GM18867 (cell line): ENCODE measurements at regions not wholly inside any gene's neighbourhood (a gene's known extent, or its start where the extent isn't known, plus 50 kb on each side); places are given as distances from the start of the nearest gene placed in this dataset.

Experiments
- ATAC-seq: cut with Tn5 transposase; IDR thresholded peaks from one replicate; pipeline ENCODE4 v1.9.1; 2021; ENCODE audit warnings: mild to moderate bottlenecking, moderate library complexity; ENCODE audit not compliant: unreplicated experiment

DNA sequence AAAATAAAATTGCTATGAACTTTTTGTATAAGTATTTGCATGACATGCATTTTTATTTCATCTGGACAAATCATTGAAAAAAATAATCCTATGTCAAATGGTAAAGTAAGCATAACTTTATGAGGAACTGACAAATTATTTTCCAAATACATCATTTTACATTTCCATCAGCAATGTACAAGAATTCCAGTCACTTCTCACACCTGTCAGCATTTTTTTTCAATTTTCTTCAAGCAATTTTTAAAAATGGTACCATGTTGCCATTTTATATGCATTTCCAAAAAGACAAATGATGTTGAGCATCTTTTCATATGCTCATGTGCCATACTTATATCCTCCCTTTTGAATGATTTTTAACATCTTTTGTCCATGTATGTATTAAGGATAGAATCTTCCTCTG is 961.7 kb upstream of the PIK3C3 start:
- ATAC-seq, result no peak

DNA sequence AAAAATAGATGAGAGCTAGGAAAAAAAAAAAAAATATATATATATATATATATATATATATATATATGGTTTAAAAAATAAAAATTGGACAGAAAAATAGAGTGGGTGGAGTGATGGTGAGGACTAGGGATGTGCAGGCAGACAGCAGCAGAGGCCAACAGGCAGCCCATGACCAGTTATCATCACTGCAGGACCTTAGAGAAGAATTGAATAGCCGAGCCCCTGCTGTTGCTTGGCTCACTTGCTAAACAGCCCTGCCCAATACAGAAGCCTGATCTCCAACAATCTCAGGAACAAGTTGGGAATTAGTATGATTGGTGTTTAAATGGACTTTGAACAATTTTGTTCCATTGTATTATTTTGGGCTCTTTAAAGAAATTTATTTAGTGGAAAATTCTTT is 967.5 kb upstream of the PIK3C3 start:
- no peak for ATAC-seq

DNA sequence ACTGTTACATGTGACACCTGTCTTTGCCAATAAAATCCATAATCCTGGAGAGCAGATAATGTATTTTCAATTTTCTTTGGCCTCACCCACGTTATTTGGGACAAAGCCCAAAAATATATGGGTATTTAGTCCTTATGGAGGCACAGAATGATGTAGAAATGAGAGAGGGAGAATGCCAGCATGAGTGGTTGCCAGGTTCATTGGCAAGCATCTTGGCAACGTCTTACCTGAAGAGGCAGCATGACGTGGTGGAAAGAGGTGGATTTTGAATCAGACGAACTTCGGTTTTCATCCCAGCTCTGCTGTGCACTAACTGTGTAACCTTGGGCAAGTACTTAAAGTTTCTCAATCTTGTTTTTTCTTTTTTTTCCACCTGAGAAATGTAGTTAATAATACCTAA is 969.6 kb upstream of the PIK3C3 start:
- no peak for ATAC-seq

DNA sequence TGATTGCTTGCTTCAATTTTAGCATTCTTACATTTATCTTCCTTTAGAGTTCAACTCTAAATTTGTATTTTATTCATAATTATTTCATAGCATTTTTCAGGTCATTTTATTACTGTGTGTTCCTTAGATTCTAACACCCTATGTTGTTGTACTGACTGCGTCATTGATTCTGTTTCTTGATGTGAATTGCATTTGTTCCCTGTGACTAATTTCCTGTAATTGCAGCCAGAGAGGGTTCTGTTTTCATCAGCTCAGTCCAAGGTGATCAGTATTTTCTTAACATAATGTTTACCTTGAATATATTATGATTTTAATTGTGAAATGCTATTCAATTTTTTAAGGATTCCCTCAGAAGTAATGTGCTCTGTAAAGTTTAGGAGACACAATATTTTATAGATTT is 970.2 kb upstream of the PIK3C3 start:
- no peak for ATAC-seq

DNA sequence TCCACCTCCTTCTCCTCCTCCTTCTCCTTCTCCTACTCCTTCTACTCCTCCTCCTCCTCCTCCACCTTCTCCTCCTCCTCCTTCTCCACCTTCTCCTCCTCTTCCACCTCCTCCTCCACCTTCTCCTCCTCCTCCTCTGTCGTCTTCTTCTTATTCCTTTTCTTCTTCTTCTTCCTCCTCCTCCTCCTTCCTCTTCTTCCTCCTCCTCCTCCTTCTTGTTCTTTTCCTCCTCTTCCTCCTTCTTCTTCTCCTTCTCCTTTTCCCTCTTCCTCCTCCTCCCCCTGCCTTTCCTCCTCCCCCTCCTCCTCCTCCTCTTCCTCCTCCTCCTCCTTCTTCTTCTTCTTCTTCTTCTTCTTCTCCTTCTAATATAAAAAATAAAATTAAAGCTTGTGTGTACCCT is 971.2 kb upstream of the PIK3C3 start:
- ATAC-seq, result no peak

DNA sequence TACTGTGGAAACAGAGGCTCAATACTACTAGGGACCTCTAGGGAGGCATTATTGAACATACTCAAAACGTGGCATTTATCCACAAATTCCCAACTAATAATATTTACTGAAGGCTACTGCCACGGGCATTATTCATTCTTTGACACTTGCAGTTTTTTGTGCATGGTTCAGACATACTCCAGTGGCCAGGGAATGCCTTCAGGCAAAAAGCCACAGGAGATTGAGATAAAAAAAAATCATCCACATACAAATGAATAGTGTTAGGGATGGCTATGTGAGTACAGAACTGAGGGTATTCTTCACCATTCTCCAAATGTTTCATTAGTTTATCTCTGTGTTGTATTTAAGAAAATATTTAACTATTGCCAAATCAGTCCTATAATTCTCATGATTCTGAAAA is 974.9 kb upstream of the PIK3C3 start:
- no peak for ATAC-seq

DNA sequence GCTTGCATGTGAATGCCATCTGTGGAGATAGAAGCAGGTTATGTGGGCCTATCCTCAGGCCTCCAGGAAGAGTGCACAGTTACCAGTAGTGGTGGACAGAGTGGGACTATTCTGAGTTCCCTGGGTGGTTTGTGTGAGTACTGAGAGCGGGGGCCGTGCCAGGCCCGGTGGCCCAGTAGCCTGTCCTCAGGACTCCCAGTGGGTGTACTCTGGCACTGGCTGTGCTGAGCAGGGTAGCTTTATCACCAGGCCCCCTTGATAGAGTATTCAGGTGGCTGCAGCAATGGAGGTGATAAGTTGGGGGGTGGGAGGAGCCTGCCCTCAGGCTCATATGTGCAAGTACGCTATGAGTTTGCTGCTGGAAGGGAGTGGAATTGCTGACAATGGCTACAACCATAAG is 979.0 kb upstream of the PIK3C3 start:
- ATAC-seq, result no peak

DNA sequence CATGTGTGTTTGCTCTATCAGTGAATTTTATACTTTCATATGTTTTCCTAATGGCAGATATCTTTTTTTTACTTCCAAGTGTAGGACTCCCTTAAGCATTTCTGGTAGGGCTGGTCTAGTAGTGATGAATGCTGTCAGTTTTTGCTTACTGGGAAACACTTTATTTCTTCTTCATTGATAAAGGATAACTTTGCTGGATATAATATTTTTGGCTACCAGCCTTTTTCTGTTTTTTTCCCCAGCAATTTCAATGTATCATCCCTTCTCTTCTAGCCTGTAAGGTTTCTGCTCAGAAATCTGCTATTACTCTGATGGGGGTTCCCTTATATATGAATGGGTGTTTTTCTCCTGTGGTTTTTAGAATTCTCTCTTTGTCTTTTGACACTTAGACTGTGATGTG is 980.6 kb upstream of the PIK3C3 start:
- no peak for ATAC-seq

DNA sequence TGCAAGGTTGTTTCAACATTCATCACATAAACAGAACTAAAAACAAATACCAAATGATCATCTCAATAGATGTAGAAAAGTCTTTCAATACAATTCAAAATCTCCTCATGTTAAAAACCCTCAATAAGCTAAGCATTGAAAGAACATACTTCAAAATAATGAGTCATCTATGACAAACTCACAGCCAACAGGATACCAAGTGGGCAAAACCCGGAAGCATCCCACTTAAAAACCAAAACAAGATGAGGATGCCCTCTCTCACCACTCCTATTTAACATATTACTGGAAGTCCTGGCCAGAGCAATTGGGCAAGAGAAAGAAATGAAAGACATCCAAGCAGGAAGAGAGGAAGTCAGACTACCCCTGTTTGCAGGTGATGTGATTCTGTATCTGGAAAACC is 992.2 kb upstream of the PIK3C3 start:
- ATAC-seq, result no peak

DNA sequence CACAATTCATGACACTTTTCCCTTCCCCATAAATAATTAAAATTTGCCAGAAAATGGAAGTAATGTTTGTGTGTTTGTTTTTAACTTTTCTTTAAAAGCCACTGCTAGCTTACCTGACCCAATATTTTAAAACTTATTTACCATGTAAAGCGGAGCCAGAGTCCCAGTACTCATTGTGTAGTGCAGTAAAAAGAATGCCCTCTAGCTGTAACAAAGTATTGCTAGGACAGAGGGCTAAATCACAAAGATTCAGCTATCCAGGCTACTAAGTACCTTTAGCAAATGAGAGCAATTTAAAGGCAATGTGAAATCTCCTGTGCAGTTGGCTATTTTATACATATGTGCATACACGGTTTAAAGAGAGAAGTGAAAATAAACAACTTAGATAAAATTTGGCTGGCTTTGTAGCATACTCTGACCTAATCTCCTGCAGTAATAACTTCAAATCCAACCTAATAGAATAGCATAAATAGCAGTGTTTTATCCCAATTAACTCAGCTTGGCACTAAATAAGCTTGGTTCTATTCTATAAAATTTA is 997.4 kb upstream of the PIK3C3 start:
- ATAC-seq, result no peak

DNA sequence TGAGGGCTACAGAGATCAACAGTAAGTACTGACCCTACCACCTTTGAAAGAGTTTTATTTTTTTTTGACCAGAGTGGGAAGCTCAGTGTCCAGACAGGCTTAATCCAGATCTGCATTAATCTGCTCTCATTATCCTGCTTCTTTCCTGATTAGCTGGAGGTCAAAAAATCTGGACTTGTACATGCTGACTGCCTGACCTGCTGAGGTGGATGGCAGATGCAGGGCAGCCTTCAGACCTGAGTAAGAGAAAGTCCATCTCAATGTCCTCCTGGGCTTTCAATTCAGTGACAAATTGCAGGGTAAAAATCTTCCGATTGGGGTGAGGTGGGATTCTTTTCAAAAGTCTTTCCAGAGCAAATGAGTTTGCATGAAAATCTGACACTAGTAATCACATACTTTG is 998.8 kb upstream of the PIK3C3 start:
- no peak for ATAC-seq

DNA sequence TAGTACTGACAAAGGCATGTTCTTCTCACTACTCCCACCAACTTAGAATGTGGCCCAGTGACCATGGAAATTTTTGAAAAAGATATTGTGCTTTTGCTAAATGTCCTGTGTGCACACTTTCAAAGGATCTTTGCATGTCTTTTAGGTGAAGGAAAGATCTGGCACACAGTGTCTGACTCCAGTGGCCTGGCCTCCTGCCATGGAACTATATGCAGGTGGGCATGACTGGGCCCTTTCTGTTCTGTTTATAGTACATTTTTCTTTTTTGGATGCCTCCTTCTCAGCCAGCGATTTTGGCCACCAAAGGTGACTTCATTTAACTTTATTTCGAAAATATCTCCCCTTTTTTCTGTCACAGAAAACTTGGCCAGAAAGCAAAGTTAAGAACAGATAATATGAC is 999.7 kb upstream of the PIK3C3 start:
- ATAC-seq, result no peak

DNA sequence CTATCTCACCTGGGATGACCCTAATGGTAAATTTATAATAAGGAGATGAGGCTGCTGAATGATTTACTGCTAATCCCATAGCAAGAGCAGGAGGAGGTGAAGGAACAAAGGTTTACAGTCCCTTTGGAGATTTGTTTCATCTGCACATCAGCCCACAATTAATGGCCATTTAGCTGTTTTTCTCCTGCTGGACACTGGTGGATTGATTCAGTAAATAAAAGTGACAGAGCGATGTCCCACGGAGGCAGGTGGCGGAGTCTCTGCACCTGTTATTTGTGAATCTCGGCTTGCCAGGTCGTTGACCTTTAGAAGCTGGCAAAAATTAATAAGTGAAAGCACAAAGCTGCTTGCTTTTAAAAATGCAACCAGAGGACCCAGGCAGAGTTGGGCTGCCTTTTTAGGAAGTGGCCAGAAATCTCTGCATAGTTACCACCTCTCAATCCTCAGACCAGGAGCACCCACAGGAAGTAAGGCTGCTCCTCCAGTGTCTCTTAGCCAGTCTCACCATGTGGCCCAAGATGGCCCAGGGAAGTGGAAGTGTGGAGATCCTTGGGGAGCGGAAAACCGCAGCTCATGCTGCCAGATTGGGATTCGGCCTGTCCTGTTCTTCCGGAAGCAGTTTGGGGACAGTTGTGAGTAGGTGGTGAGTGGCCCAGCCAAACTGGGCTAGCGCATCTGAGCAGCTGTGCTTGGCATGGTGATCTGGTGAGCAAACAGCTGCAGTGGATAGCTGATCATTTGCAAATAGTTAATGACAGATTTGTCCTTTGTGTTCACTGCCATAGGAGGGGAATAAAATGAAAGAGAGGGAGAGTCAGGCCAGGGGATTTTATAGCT is 1005.7 kb upstream of the PIK3C3 start:
- ATAC-seq, result no peak

DNA sequence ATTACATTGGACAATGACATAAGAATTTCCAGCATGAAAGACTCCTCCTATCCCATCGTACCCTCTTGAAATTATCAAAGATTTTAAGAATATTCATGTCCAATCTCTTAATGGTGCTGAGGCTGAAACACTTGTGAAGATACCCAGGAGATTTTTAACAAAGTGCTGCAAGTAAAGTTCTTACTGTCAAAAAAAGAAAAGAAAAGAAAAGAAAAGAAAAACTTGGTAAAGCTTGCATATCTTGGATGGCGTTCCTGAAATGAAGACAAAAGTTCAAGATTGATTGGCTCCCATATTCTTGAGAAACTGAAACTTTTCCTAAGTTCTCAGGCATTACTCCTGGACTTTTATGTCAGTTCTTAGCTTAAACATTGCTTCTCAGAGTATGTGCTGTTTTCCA is 1010.5 kb upstream of the PIK3C3 start:
- ATAC-seq, result no peak

DNA sequence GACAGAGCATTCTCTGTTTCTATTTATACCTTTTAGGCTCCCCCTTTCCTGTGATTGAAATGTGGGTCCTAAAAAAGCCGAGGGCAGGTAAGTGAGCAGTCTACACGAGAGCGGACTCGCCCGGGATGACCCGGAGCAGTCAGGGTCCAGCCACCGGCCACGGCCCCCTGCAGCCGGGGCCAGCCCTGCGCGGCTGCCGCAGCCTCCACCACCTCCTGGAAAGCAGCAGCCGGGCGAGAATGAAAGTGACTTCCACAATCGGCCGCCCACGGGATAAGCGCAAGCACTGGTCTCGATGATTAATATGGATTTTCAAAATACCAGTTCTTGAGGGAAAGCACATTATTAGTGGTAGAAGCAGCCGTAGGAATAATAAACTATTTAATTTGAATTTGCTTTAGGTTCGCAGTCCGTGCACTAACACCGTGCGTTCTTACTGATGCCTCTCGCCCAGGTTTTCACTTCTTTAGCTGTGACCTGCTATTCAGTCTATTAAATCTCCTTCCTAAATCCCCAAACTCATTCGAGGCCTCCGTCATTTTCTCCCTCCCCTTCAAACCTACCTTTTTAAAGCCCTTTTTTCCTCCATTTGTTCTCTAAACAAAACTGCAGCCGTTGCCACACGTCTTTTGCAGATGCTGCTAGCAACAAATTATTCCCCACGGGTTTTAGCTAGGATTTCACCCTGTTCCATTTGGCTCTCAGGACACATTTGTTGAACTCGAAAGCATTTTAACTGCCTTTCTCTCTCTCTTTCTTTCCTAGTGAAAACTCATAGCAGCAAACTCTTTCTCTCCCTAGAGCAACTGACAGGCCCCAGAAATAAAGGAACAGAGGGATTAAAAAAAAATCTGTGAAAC is 1015.1 kb upstream of the PIK3C3 start:
- no peak for ATAC-seq

DNA sequence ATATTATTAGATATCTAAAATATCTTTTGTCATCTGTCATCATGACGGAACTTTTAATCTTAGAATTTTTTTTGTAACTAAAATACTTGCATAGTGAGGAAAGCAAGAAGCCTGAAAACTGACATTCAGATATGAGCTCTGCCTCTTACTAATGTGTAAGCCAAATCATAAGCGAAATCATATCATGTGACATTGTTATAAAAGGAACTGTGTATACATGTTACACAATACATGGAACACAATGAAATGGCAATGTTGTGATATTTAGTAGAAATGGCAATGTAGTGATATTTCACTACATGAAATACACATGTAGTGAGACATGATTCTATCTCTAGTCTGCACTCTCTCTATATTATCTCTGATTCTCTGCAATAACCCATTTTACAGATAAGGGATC is 1016.4 kb upstream of the PIK3C3 start:
- no peak for ATAC-seq

DNA sequence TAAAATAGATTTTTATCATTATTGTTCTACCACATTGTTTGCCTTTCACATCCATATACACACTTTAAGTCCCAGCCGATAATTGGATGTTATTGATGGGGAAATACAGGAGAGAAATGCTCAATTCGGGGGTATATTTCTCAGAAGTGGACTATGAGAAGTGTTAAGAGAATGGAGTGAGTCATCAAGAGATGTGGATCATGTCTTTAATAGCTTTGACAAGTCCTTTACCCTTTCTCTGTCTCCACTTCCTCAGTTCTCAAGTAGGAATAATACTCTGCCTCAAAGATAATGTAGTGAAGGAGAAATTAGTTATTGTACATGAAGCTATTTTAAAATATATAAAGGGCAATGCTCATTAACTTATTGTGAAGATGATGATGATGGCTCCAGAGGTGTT is 1017.6 kb upstream of the PIK3C3 start:
- no peak for ATAC-seq

DNA sequence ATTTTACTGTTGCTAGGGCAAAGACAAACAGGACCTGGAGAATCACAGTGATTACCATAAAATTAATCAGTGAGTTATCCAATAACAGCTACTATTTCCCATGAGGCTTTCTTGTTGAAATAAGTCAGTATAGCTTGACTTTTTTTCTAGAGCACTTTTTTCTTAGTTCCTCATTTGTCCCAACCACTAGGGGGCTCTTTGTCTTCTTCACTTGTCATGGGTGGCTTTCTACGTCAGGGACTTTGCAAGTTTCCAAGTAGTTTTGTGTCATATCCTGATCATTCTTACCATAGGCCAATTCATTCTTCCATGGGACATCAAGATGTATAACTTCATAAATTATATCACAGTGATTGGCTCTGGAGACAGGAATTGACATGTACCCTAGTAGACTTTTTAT is 1019.6 kb upstream of the PIK3C3 start:
- ATAC-seq, result peak; percentile 49

DNA sequence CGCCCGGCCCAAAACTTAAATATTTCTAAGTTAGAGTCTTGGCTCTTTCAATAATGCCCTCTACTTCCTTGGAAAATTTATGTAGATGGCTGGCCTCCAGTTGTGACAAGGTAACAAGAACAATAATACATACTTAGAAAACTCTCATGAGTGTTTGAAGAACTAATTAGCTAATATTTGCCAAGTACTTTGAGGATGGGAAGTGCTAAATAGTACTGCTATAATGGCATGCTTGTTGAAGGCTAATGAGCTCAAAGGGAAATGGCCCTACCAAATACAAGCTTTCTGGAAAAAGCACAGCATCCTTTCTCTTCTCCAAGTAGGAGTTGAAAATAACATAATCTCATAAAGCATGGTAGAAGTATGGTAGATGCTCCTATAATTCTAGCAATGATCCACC is 1022.2 kb upstream of the PIK3C3 start:
- no peak for ATAC-seq

DNA sequence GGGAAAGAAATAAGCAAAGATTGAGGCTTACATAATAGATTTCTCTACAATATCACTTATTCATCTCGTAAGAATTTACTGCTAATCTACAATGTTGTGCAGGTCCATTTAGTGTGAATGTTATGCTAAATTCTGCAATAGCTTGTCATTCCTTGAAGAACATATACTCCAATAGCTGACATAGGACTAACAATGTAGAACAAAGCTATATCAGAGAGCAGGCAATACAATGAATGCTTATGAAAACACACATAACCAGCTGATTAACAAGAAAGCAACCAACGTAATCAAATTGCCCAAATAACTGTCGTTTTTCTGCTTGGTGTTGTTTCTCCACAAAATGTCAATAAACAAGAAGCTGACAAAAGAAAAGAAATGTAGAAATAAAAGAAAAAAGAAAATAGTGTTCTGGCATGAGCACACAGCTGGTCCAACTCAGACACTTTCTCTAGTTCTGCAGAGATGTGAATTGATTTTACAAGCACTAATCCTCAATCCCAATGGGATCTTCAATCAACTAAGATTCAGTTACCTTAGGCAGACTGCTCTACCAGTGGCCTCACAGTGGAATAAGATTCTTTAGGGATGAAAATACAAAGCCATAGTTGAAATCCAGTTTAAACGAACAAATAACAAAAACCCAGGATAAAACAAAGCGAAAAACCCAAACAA is 1024.7 kb upstream of the PIK3C3 start:
- no peak for ATAC-seq

DNA sequence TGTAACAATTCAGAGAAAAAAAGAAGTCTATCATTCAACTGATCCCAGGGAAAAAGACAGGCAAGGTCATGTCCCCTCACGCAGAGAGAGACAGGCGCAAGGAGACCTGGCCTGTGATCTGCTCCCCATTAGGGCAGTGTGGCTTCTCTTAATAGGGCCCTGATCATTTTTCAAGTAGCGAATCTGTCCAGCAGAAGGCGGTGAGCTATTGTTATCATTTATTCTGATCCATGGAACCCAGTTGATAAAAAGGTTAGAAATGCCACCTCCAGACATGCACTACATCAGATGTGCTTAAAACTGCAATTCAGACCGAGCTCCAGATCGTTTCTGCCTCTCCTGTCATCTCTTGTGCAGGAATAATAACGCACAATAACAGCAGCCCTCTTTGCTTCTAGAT is 1025.6 kb upstream of the PIK3C3 start:
- no peak for ATAC-seq
